ENCODE measurements at regions not wholly inside any gene's neighbourhood (a gene's known extent, or its start where the extent isn't known, plus 50 kb on each side); places are given as distances from the start of the nearest gene placed in this dataset.

DNA sequence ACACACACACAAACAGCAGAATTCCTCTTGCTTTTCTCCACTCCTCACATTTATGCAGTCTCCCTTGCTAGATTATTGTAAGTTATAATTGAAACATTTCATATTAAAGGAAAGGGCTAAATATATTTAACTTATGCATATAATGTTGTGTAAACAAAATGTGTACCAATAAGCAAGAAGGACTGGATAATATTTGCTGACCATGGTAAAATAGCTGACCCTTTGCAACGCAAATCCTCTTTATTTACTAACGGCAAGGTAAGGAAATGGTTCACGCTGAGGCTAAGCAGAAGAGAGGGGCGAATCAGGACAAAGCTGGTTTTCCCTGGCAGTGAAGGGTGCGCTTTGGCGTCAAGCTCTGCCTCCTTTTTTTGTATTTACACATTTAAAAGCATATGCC, 154.2 kb upstream of the IRX4 start:
- Histone ChIP-seq H3K4me1 (peaks cover 4 to 14% (median 12%) of the 10 kb centered on the region in 4 donors), H3K9me3 (peaks cover 0 to 5% (median 0%) of the 10 kb centered on the region in 4 donors), H3K27me3 (no peaks in the 10 kb centered on the region), H3K27ac (no peak overlapping the region), H3K4me3 (no peak overlapping the region), H3K36me3 (no peaks in the 10 kb centered on the region)
- WGBS, 2 donors: 65 to 73% methylated on average over 6 of the region's 6 CpGs
- no peak for ATAC-seq (ENCODE audit: low FRiP score in 2 of 2)
- TF ChIP-seq, protein P1, sequence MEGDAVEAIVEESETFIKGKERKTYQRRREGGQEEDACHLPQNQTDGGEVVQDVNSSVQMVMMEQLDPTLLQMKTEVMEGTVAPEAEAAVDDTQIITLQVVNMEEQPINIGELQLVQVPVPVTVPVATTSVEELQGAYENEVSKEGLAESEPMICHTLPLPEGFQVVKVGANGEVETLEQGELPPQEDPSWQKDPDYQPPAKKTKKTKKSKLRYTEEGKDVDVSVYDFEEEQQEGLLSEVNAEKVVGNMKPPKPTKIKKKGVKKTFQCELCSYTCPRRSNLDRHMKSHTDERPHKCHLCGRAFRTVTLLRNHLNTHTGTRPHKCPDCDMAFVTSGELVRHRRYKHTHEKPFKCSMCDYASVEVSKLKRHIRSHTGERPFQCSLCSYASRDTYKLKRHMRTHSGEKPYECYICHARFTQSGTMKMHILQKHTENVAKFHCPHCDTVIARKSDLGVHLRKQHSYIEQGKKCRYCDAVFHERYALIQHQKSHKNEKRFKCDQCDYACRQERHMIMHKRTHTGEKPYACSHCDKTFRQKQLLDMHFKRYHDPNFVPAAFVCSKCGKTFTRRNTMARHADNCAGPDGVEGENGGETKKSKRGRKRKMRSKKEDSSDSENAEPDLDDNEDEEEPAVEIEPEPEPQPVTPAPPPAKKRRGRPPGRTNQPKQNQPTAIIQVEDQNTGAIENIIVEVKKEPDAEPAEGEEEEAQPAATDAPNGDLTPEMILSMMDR (IDR thresholded peaks at IDR 0.05): no peak
- no peak for TF ChIP-seq POLR2AphosphoS5 (IDR thresholded peaks at IDR 0.05)
- TF ChIP-seq EP300 (IDR thresholded peaks at IDR 0.05): no peak
- no peak for TF ChIP-seq POLR2A (IDR thresholded peaks at IDR 0.05)
- no peak for DNase-seq

DNA sequence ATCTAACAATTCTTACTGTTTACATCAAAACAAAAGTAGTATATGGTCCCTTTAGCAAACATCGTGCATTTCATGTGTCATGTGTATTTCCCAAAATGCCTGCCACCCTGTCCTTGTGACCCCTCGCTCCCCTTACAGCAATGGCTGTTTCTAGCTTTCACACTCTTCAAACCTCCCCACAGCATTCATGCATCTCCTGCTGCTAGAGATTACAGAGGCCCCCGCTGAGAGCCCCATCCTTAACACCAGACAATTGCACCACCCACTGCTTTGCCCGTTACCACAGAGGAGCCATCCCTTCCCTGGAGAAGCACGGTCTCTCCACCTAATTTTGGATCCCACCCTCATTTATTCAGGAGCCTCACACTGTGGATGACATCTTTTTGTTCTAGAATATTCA, 149.7 kb upstream of the IRX4 start:
- WGBS, 2 donors: 56 to 58% methylated on average over 5 of the region's 5 CpGs
- DNase-seq: no peak
- no peaks in the 10 kb centered on the region for H3K36me3 ChIP-seq
- no peaks in the 10 kb centered on the region for H3K27me3 ChIP-seq
- H3K27ac ChIP-seq: no peak overlapping the region
- peaks cover 0 to 5% (median 0%) of the 10 kb centered on the region in 4 donors for H3K9me3 ChIP-seq
- TF ChIP-seq POLR2AphosphoS5 (IDR thresholded peaks at IDR 0.05) (no peak), POLR2A (IDR thresholded peaks at IDR 0.05) (no peak), EP300 (IDR thresholded peaks at IDR 0.05) (no peak)
- TF ChIP-seq, protein P1 (IDR thresholded peaks at IDR 0.05): no peak
- H3K4me3 ChIP-seq: no peak overlapping the region
- no peak for ATAC-seq (ENCODE audit: low FRiP score in 2 of 2)
- H3K4me1 ChIP-seq: no peaks in the 10 kb centered on the region

DNA sequence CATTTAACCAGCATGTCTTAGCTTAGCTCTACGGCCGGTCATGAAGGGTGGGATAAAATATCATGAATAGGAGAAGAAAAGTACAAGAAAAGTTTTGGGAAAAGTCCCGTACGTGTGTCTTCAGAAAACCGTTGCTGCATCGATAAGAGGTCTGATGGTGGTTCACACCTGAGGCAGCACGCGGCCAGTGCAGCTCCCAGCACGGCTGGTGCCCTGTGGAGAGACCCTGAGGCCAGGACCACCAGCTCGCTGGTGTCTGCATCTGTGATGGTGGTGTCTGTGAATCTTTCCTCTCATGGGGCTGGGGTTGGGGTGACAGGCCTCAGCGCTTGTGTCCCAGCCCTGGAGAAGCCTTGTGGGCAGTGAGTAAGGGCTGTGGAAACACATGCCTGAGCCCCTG, 148.9 kb upstream of the IRX4 start:
- peak in 1 of 2 donors; percentile 59 for DNase-seq
- Histone ChIP-seq H3K27me3 (no peaks in the 10 kb centered on the region), H3K4me3 (no peak overlapping the region), H3K36me3 (no peaks in the 10 kb centered on the region), H3K4me1 (no peaks in the 10 kb centered on the region), H3K27ac (no peak overlapping the region), H3K9me3 (peaks cover 0 to 5% (median 0%) of the 10 kb centered on the region in 4 donors)
- TF ChIP-seq, protein P1 (IDR thresholded peaks at IDR 0.05): no peak
- TF ChIP-seq POLR2A (IDR thresholded peaks at IDR 0.05): no peak
- no peak for TF ChIP-seq EP300 (IDR thresholded peaks at IDR 0.05)
- TF ChIP-seq POLR2AphosphoS5 (IDR thresholded peaks at IDR 0.05): no peak
- WGBS, 2 donors: 92% methylated on average over 11 of the region's 11 CpGs
- peak in 1 of 2 donors; percentile 22 for ATAC-seq (ENCODE audit: low FRiP score in 2 of 2)

DNA sequence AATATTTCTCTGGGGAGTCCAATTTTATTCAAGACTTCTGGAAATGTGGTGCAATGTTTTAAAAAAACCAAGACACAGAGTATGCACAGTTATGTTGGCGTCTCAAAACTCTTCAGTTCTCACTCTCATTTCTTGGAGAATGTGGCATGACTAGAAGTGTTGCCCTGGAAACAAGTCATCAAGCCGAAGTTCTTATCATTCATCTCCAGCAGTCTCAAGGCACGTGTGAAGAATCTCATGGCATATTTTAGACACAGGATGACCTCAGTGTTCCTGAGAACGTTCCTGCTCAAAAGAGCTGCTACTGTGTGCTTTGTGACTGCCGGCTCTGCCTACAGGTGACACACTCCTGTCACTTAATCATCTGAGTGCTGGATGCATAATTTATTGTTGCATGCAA, 147.4 kb upstream of the IRX4 start:
- TF ChIP-seq EP300 (IDR thresholded peaks at IDR 0.05) (no peak), POLR2AphosphoS5 (IDR thresholded peaks at IDR 0.05) (no peak), POLR2A (IDR thresholded peaks at IDR 0.05) (no peak)
- TF ChIP-seq, protein P1 (IDR thresholded peaks at IDR 0.05): no peak
- Histone ChIP-seq H3K4me3 (no peak overlapping the region), H3K27me3 (no peaks in the 10 kb centered on the region), H3K9me3 (peaks cover 0 to 5% (median 0%) of the 10 kb centered on the region in 4 donors), H3K27ac (no peak overlapping the region), H3K4me1 (no peaks in the 10 kb centered on the region), H3K36me3 (no peaks in the 10 kb centered on the region)
- ATAC-seq (ENCODE audit: low FRiP score in 2 of 2): peak in 1 of 2 donors; percentile 68
- DNase-seq: no peak
- 19 to 31% methylated on average over 5 of the region's 5 CpGs for WGBS, 2 donors

DNA sequence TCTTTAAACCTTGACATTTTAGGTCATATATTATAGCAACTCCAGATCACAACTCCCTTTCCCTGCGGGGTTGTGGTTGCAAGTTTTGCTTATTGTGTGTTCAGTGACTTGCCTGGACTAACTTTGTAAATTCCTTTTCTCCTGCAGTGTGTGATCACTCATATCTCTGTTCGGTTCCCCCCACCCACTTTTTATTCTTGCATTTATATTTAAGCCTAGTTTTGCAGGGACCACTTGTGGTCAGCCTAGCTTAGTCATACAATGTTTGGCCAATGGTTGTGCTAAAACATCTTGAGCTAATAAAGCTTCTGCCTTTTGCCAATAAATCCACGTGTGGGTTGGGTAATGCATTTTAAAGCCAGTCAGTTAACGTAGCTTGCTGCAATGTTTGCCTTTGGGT, 146.5 kb upstream of the IRX4 start:
- no peak overlapping the region for H3K4me3 ChIP-seq
- H3K27me3 ChIP-seq: no peaks in the 10 kb centered on the region
- H3K27ac ChIP-seq: no peak overlapping the region
- peaks cover 0 to 5% (median 0%) of the 10 kb centered on the region in 4 donors for H3K9me3 ChIP-seq
- ATAC-seq (ENCODE audit: low FRiP score in 2 of 2) (peak in 1 of 2 donors; percentile 94), DNase-seq (no peak)
- WGBS, 2 donors: 55 to 56% methylated on average over 4 of the region's 4 CpGs
- H3K36me3 ChIP-seq: no peaks in the 10 kb centered on the region
- TF ChIP-seq, protein P1 (IDR thresholded peaks at IDR 0.05): no peak
- TF ChIP-seq POLR2AphosphoS5 (IDR thresholded peaks at IDR 0.05) (no peak), EP300 (IDR thresholded peaks at IDR 0.05) (no peak), POLR2A (IDR thresholded peaks at IDR 0.05) (no peak)
- no peaks in the 10 kb centered on the region for H3K4me1 ChIP-seq
